ENCODE measurements at regions not wholly inside any gene's neighbourhood (a gene's known extent, or its start where the extent isn't known, plus 50 kb on each side); places are given as distances from the start of the nearest gene placed in this dataset.
"Not testable (repeated sequence)": the region's sequence is repeated elsewhere in the genome, so short reads cannot be mapped to it uniquely, and the experiment has no call there.

GRCh38 chr6:137623293-137623692 is 129.1 kb upstream of the OLIG3 start:
- no peak for DNase-seq (ENCODE audit: low spot score)

GRCh38 chr6:137625100-137625661 is 131.0 kb upstream of the OLIG3 start:
- no peak for DNase-seq (ENCODE audit: low spot score)
- TF ChIP-seq CTCF (IDR thresholded peaks at IDR 0.05; ENCODE audit: extremely low read depth, missing control alignments): no peak

More at GRCh38 chr6:137623293-137623692, 129.1 kb upstream of the OLIG3 start:
- no peak for TF ChIP-seq CTCF (IDR thresholded peaks at IDR 0.05; ENCODE audit: extremely low read depth, missing control alignments)

DNA sequence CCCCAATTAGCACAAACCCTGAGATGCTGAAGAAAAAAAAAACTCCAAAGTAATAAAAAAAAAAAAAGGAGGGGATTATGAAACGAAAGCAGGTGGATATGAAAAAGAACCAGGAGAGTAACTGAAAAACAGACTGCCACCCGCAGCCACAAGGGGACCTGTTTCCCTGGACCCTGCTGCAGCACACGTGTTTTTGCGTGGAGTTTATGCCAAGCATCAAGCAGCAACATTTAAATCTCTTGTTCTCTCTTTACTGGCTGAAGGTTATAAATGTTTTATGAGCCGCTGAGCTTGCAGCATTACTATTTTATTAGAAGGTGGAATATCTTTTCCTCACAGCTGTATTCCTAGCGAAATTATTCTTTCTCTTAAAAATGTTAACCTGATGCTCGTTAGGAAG is 131.6 kb upstream of the OLIG3 start:
- no peak for TF ChIP-seq CTCF (IDR thresholded peaks at IDR 0.05; ENCODE audit: extremely low read depth, missing control alignments)
- DNase-seq (ENCODE audit: low spot score): no peak

- TF ChIP-seq CTCF (IDR thresholded peaks at IDR 0.05; ENCODE audit: extremely low read depth, missing control alignments): no peak
Observed at GRCh38 chr6:137630666-137631065, 136.5 kb upstream of the OLIG3 start.

GRCh38 chr6:137631323-137631722 is 137.1 kb upstream of the OLIG3 start:
- peak; percentile 14 for DNase-seq (ENCODE audit: low spot score)
- TF ChIP-seq CTCF (IDR thresholded peaks at IDR 0.05; ENCODE audit: extremely low read depth, missing control alignments): no peak

More at GRCh38 chr6:137630666-137631065, 136.5 kb upstream of the OLIG3 start:
- DNase-seq (ENCODE audit: low spot score): no peak

- not testable (repeated sequence) for DNase-seq (ENCODE audit: low spot score)
Observed at GRCh38 chr6:137634177-137634576, 140.0 kb upstream of the OLIG3 start.

GRCh38 chr6:137637121-137637520 is 142.9 kb upstream of the OLIG3 start:
- no peak for TF ChIP-seq CTCF (IDR thresholded peaks at IDR 0.05; ENCODE audit: extremely low read depth, missing control alignments)
- DNase-seq (ENCODE audit: low spot score): no peak
